GM12872 (cell line): ENCODE measurements at regions not wholly inside any gene's neighbourhood (a gene's known extent, or its start where the extent isn't known, plus 50 kb on each side); places are given as distances from the start of the nearest gene placed in this dataset.

ENCODE experiments used
- TF ChIP-seq, protein P1 (sequence below): IDR thresholded peaks from 3 replicates; pipeline ENCODE4 v1.5.1; 2011; ENCODE audit warnings: low read depth, mild to moderate bottlenecking, low read length, moderate library complexity; ENCODE audit not compliant: insufficient read depth

DNA sequence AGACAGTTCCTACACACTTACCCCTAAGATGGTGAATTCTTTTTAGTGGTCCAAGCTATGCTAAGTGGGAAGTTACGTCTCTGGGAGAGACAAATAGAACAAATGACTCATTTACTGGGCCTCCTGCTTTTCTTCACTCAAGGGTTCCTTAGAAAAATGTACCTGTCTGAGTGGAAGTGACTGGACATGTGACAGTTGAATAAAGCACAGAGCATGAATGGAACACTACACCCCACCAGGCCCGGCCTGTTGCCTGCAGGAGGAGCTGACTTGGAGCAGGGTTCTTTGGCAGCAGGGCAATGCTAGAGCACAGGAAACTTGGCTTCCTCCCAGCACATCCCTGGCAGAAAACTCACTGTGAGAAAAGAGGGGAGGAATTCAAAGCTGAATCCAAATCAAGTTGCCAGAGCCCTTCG is 451.0 kb upstream of the SETBP1 start:
- TF ChIP-seq, protein P1, sequence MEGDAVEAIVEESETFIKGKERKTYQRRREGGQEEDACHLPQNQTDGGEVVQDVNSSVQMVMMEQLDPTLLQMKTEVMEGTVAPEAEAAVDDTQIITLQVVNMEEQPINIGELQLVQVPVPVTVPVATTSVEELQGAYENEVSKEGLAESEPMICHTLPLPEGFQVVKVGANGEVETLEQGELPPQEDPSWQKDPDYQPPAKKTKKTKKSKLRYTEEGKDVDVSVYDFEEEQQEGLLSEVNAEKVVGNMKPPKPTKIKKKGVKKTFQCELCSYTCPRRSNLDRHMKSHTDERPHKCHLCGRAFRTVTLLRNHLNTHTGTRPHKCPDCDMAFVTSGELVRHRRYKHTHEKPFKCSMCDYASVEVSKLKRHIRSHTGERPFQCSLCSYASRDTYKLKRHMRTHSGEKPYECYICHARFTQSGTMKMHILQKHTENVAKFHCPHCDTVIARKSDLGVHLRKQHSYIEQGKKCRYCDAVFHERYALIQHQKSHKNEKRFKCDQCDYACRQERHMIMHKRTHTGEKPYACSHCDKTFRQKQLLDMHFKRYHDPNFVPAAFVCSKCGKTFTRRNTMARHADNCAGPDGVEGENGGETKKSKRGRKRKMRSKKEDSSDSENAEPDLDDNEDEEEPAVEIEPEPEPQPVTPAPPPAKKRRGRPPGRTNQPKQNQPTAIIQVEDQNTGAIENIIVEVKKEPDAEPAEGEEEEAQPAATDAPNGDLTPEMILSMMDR: no peak

DNA sequence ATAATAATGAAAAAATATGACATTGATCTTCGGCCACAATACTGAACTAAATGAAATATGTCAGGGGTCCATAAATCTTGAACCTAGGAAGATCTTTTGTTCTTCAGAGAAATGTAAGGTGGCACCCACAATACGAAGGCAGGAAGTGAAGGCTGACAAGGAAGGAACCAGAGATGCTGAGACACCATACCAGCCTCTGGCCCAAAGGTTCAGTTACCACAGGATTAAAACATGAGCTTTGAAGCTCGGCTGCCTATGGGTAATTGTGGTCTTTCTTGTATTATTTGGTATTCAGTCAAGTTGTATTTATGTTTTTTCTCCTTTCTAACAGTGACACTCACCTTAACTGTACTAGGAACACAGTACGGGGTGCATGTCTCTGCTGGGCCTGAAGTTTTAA is 448.8 kb upstream of the SETBP1 start:
- TF ChIP-seq, protein P1: no peak

DNA sequence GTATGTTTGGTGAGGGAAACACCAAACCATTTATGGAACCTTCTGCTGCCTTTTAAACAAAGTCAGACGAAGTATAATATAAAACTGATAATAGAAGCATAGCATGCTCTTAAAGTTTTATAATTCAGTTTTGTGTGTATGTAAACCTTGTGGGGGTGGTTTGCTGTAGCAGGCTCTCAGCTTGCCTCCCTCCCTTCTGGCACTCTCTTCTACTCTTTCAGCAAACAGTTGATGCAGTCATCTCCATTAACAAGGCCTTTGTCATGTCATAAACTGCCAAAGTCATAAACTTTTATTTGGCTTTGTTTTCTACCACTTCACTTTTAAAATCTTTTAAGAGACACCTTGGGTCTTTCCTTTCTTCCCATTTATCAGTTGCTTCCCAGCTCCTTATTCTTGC is 448.2 kb upstream of the SETBP1 start:
- TF ChIP-seq, protein P1: no peak

DNA sequence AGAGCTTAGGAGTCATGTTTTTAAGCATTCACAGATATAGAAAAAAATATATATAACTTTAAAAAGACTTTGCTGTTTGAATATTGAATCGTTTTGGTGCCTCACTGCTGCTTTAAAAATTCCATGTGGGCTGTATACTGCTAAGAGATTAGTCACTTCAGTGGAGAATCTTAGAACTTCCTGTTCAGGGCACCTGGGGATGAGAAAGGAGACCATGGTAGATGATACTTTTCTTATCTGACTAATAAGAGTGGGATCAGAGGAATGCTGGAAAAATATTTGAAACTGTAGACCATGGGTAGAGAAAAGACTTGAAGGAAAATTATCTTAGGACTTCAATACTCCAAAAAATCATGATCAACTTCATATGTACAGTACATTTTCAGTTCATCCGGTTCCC is 442.2 kb upstream of the SETBP1 start:
- TF ChIP-seq, protein P1: no peak

DNA sequence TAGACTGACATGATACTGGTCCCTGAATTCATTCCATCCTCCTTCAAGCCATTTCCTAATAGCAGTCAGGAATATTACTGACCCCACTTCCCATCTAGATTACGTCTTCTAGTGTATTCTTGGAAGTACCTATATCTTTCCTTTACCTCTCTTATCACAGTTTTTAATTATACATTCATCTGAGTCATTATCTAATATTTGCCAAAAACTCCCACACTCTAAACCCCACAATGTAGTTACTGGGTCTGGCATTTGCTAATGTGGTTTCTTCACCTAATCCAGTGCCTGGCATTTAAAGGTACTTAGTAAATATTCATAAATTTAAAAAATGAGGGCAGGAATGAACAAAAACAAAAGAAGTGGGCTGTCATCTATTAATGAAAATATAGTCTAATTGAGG is 441.8 kb upstream of the SETBP1 start:
- TF ChIP-seq, protein P1: no peak

DNA sequence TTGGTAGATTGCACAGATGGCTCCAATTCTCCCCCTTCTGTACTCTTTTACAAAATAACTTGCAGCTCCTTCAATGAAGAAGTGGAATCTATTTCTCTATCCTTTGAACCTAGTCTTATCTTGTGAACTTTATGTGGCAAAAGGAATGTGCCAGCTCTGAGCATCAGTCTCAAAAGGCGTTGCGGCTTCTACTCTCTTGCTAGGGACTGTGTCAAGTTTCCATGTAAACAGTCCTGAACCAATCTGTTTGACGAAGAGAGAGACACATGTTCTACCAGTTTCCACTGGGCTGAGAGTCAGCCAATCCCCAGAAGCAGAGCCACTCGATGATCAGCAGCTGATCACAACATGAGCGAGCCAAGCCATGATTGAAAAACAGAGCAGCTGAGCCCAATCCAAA is 439.7 kb upstream of the SETBP1 start:
- TF ChIP-seq, protein P1: no peak

DNA sequence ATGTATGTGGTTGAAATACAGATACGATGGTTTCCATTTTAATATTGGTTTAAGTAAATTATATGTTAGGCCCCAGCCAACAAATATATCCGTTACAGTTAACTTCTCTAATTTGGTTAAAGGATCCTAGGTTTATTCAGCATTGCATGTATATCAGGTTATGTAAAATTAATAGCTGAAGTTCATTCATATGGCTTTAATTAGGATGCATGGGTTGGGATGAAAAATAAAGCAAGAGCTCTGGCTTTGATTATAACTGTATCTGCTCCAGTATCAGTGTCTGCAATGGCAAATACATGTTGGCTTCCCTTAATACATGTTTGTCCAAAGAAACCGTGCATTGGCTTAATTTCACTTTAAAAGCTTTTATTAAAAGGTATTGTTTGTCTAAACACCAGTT is 435.7 kb upstream of the SETBP1 start:
- TF ChIP-seq, protein P1: no peak

DNA sequence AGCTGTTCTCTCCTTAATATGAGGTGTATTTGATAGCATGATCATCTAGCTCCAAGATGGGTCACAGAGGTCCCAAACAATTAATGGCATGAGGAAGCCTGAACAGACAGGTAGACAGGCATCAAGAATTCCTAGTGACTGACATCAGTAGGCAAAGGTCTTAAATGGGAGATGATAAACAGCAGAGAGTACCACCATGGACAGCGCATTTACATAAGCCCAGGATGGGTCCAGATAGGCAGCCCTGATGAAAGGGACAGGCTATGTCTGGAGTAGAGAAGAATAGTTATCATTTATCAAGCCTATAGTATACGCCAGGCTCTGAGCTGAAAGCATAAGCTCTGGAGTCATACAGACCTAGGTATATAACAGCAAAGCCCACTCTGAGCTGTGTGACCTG is 434.7 kb upstream of the SETBP1 start:
- TF ChIP-seq, protein P1: no peak
